Esophagus squamous epithelium (tissue), 5 donors: ENCODE measurements at regions not wholly inside any gene's neighbourhood (a gene's known extent, or its start where the extent isn't known, plus 50 kb on each side); places are given as distances from the start of the nearest gene placed in this dataset.

Source experiments
- DNase-seq: peaks from one replicate; lab custom pipeline; 2025; lab: John Stamatoyannopoulos, UW
- H3K27ac ChIP-seq, 4 donors: fragments of 200-600 bp; sonication (generic); one replicate each; pipeline ENCODE4 v1.5.1; 2016 to 2019; ENCODE audit warnings: mild to moderate bottlenecking in 1 of 4
- H3K27me3 ChIP-seq, 4 donors: fragments of 200-600 bp; sonication (generic); 1 replicate in 3 of 4; 2 replicates in 1 of 4; pipeline versions ENCODE4 v1.5.1 to v1.6.0; 2017 to 2021; ENCODE audit warnings: antibody characterized with exemption in 1 of 4
- H3K36me3 ChIP-seq, 3 donors: fragments of 200-600 bp; sonication (generic); one replicate each; pipeline ENCODE4 v1.5.1; 2016 to 2019
- H3K4me1 ChIP-seq, 3 donors: fragments of 200-600 bp; sonication (generic); one replicate each; pipeline ENCODE4 v1.5.1; 2017 to 2019
- H3K4me3 ChIP-seq, 4 donors: fragments of 200-600 bp; sonication (generic); 1 replicate in 3 of 4; 2 replicates in 1 of 4; pipeline ENCODE4 v1.5.1; 2016 to 2019; ENCODE audit warnings: mild to moderate bottlenecking in 2 of 4, moderate library complexity in 1 of 4
- H3K9me3 ChIP-seq, 3 donors: fragments of 200-600 bp; sonication (generic); one replicate each; pipeline ENCODE4 v1.5.1; 2016 to 2019
- POLR2A ChIP-seq, 4 donors: fragments of 450-650 bp; IDR thresholded peaks; one replicate each; pipeline ENCODE4 v1.6.1; 2017; ENCODE audit warnings: antibody characterized with exemption in 4 of 4, mild to moderate bottlenecking in 4 of 4, moderate library complexity in 3 of 4
- WGBS, 2 donors: methylation state at CpG; one replicate each; pipeline ENCODE4 v1.1.5; 2018; 5-methylcytosine and 5-hydroxymethylcytosine counted together
- intact Hi-C: fragments of 100-400 bp; cut with DNase I; formaldehyde crosslinking; loops from one replicate; pipeline ENCODE4 v1.15.0; 2022
- TF ChIP-seq, protein P1 (sequence below), 6 experiments: fragments of 450-650 bp in 4 of 6; fragments of 200-600 bp in 2 of 6; sonication (generic) in 2 of 6; IDR thresholded peaks; one replicate each; pipeline ENCODE4 v1.5.1; 2016 to 2019; ENCODE audit warnings: antibody characterized with exemption in 6 of 6, mild to moderate bottlenecking in 4 of 6, moderate library complexity in 4 of 6
- donor health status: DM: yes; HTN: yes; CAD: no.

DNA sequence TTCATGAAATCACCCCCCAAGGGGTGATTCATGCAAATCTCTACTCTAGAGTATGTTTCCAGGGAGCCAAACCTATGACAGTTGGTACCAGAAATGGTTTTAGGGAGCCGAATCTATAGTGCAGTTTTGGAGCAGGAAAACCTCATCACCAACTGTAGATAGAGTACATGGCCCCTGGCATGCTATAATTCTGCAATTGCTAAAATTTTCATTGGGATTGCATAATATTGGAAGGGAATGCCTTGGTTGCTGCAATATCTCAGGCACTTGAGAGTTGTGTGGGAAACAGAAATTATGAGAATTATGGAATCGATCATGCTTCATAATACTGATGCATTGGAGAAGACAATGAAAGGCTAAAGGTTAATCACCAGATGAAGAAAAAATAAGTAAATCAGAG is 148.2 kb upstream of the PLPPR1 start:
- no peak for DNase-seq
- Histone ChIP-seq H3K27me3 (no peaks in the 10 kb centered on the region), H3K9me3 (no peaks in the 10 kb centered on the region), H3K36me3 (no peaks in the 10 kb centered on the region), H3K4me3 (no peak overlapping the region), H3K27ac (no peak overlapping the region), H3K4me1 (no peaks in the 10 kb centered on the region)
- 85 to 97% methylated on average over 2 of the region's 2 CpGs for WGBS, 2 donors
- TF ChIP-seq POLR2A (IDR thresholded peaks at IDR 0.05): no peak
- TF ChIP-seq, protein P1, sequence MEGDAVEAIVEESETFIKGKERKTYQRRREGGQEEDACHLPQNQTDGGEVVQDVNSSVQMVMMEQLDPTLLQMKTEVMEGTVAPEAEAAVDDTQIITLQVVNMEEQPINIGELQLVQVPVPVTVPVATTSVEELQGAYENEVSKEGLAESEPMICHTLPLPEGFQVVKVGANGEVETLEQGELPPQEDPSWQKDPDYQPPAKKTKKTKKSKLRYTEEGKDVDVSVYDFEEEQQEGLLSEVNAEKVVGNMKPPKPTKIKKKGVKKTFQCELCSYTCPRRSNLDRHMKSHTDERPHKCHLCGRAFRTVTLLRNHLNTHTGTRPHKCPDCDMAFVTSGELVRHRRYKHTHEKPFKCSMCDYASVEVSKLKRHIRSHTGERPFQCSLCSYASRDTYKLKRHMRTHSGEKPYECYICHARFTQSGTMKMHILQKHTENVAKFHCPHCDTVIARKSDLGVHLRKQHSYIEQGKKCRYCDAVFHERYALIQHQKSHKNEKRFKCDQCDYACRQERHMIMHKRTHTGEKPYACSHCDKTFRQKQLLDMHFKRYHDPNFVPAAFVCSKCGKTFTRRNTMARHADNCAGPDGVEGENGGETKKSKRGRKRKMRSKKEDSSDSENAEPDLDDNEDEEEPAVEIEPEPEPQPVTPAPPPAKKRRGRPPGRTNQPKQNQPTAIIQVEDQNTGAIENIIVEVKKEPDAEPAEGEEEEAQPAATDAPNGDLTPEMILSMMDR (IDR thresholded peaks at IDR 0.05): no peak
- intact Hi-C loops: no loop called here

DNA sequence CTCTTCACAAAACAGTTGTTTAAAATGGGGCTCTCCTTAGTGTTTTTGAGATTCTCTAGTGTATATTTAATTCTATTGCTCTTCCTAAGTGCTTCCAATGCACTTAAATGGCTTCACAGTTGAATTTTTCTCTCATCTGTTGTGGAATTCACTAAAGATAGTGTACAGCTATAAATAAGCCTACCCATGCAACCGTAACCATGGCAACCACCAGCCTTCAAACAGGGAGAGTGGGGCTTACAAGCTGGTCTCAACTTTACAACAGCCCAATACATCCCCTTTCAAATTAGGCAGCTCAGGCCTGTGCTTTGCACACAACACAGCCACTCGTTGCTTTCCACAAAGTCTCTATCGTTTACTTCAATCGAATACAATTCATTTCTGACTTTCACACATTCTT is 144.0 kb upstream of the PLPPR1 start:
- WGBS, 2 donors: 76 to 86% methylated on average over 4 of the region's 4 CpGs
- intact Hi-C loops: no loop called here
- TF ChIP-seq POLR2A (IDR thresholded peaks at IDR 0.05): no peak
- TF ChIP-seq, protein P1 (IDR thresholded peaks at IDR 0.05): no peak

DNA sequence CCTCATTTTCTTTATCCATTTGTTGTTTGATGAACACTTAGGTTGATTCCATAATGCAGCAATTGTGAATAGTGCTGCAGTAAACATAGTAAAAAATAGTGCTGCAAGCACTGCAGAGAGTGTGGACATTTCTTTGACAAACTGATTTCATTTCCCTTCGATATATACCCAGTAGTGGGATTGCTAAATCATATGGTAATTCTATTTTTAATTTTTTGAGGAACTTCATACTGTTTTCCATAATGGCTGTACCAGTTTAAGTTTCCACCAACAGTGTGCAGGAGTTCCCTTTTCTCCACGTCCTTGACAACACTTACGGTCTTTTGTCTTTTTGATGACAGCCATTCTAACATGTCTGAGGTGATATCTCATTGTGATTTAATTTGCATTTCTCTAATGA is 138.2 kb upstream of the PLPPR1 start:
- no peak overlapping the region for H3K4me3 ChIP-seq
- no peaks in the 10 kb centered on the region for H3K36me3 ChIP-seq
- no peaks in the 10 kb centered on the region for H3K27me3 ChIP-seq
- H3K27ac ChIP-seq: no peak overlapping the region
- WGBS, 2 donors: 35 to 52% methylated on average over 3 of the region's 3 CpGs
- TF ChIP-seq POLR2A (IDR thresholded peaks at IDR 0.05): no peak
- TF ChIP-seq, protein P1 (IDR thresholded peaks at IDR 0.05): no peak
- intact Hi-C loops: no loop called here
- no peak for DNase-seq
- H3K4me1 ChIP-seq: no peaks in the 10 kb centered on the region
- no peaks in the 10 kb centered on the region for H3K9me3 ChIP-seq

More for the DNA sequence above, 144.0 kb upstream of the PLPPR1 start:
- Histone ChIP-seq H3K36me3 (no peaks in the 10 kb centered on the region), H3K4me1 (no peaks in the 10 kb centered on the region), H3K27ac (no peak overlapping the region), H3K9me3 (no peaks in the 10 kb centered on the region), H3K27me3 (no peaks in the 10 kb centered on the region), H3K4me3 (no peak overlapping the region)
- DNase-seq: no peak

DNA sequence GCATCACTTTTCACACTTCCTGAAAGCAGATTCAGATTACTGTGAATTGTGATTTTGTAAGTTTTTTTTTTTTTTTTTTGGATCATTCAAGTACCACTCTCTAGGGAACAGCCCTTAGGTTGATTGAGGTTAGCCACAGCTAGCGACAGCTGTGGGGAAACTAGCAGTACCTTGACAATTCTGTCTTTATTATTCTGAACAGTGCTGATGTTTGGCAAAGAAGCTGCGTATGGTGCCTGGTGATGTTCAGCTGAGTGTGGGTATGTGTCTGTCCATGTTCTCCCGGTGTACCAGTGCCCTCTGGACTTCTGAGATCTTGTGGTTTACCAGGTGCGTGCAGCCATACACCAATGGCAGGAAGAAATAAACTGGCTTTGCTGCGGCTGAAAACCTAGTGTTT is 117.3 kb upstream of the PLPPR1 start:
- Histone ChIP-seq H3K27ac (no peak overlapping the region), H3K4me1 (no peaks in the 10 kb centered on the region), H3K36me3 (no peaks in the 10 kb centered on the region), H3K4me3 (no peak overlapping the region), H3K9me3 (no peaks in the 10 kb centered on the region), H3K27me3 (no peaks in the 10 kb centered on the region)
- no peak for DNase-seq
- intact Hi-C loops: no loop called here
- TF ChIP-seq POLR2A (IDR thresholded peaks at IDR 0.05): no peak
- TF ChIP-seq, protein P1 (IDR thresholded peaks at IDR 0.05): no peak
- 44 to 49% methylated on average over 4 to 5 of the region's 5 CpGs for WGBS, 2 donors

DNA sequence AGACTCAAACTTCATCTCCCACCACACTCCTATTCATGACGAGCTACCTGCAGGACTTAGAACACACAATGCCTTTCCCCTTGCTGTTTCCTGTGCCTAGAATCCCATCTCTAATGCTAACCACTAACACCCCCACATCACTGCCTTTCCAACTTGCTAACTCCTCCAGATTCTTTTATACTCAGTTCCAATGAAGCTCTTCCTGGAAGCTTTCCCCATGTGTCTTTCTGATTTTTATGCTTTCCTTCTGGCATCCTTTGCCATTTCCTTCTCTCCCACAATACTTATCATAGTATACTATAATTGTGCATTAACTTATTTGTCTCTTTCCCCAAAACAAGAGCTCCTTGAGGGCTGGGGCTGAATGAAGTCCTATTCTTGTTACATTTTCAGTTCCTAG is 115.3 kb upstream of the PLPPR1 start:
- no peak overlapping the region for H3K27ac ChIP-seq
- no peaks in the 10 kb centered on the region for H3K4me1 ChIP-seq
- no peak for TF ChIP-seq POLR2A (IDR thresholded peaks at IDR 0.05)
- TF ChIP-seq, protein P1 (IDR thresholded peaks at IDR 0.05): no peak
- no peaks in the 10 kb centered on the region for H3K36me3 ChIP-seq
- DNase-seq: no peak
- intact Hi-C loops: no loop called here
- WGBS, 2 donors: 36 to 60% methylated on average over 1 of the region's 1 CpG
- H3K9me3 ChIP-seq: no peaks in the 10 kb centered on the region
- no peaks in the 10 kb centered on the region for H3K27me3 ChIP-seq
- H3K4me3 ChIP-seq: no peak overlapping the region
